ENCODE measurements at regions not wholly inside any gene's neighbourhood (a gene's known extent, or its start where the extent isn't known, plus 50 kb on each side); places are given as distances from the start of the nearest gene placed in this dataset.

DNA sequence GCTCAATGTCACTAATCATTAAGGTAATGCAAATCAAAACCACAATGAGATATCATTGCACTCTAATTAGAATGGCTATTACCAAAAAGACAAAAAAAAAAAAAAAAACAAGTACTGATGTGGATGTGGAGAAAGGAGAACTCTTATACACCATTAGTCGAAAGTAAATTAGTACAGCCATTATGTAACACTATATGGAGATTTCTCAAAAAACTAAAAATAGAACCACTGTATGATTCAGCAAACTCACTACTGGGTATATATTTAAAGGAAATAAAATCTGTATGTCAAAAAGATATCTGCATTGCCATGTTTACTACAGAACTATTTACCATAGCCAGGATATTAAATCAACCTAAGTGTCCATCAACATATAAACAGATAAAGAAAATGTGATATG is 265.4 kb upstream of the ARHGAP20 start:
- Mint-ChIP-seq H3K4me1 (no peaks in the 10 kb centered on the region), H3K4me3 (no peak overlapping the region), H3K27me3 (peaks cover 2 to 6% of the 10 kb centered on the region in 2 donors), H3K9me3 (peaks cover 0 to 12% (median 3%) of the 10 kb centered on the region in 8 donors), H3K27ac (no peak overlapping the region), H3K36me3 (no peaks in the 10 kb centered on the region)
- ChIA-PET CTCF (ENCODE audit: partially characterized antibody) (no interaction called here), POLR2A (ENCODE audit: partially characterized antibody) (no interaction called here)
- intact Hi-C loops (cut with micrococcal nuclease) = no loop called here
- H3K27ac ChIP-seq (ENCODE audit: low read depth, low read length) = no peak overlapping the region
- no peaks in the 10 kb centered on the region for H3K36me3 ChIP-seq (ENCODE audit: insufficient read depth, low read length)
- H3K9me3 ChIP-seq (ENCODE audit: control insufficient read depth in 1 of 2, low read length in 2 of 2) = no peaks in the 10 kb centered on the region
- no peaks in the 10 kb centered on the region for H3K4me1 ChIP-seq (ENCODE audit: insufficient read depth, low read length)
- H3K27me3 ChIP-seq (ENCODE audit: insufficient read depth, low read length) = no peaks in the 10 kb centered on the region
- DNase-seq = no peak
- no peak overlapping the region for H3K4me3 ChIP-seq (ENCODE audit: low read length in 2 of 2)

DNA sequence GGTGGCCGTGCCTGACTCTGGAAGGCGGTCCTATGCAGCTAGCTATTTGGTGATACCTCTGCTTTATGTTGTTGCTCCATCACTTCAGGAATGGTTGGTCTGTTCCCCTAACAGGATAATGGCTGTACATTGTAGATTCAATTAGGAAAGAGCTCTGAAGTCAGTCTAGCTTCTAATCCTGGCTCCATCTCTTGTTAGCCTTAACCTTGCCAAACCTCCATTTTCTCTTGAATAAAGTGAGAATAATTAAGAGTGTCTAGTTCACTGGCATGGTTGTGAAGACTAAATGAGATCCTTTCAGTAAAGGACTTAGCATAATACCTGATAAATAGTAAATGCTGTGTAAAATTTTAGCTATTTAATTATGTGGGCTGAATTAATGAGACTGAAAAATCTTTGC is 262.5 kb upstream of the ARHGAP20 start:
- Mint-ChIP-seq H3K4me1 (no peaks in the 10 kb centered on the region), H3K27me3 (peaks cover 4 to 7% of the 10 kb centered on the region in 2 donors), H3K27ac (no peak overlapping the region), H3K36me3 (no peaks in the 10 kb centered on the region), H3K9me3 (peaks cover 0 to 12% (median 3%) of the 10 kb centered on the region in 8 donors), H3K4me3 (no peak overlapping the region)
- ChIA-PET POLR2A (ENCODE audit: partially characterized antibody) (no interaction called here), CTCF (ENCODE audit: partially characterized antibody) (no interaction called here)
- no peak for DNase-seq
- intact Hi-C loops (cut with micrococcal nuclease) = no loop called here
- Histone ChIP-seq H3K27ac (ENCODE audit: low read depth, low read length) (no peak overlapping the region), H3K4me3 (ENCODE audit: low read length in 2 of 2) (no peak overlapping the region), H3K4me1 (ENCODE audit: insufficient read depth, low read length) (no peaks in the 10 kb centered on the region), H3K9me3 (ENCODE audit: control insufficient read depth in 1 of 2, low read length in 2 of 2) (no peaks in the 10 kb centered on the region), H3K27me3 (ENCODE audit: insufficient read depth, low read length) (no peaks in the 10 kb centered on the region), H3K36me3 (ENCODE audit: insufficient read depth, low read length) (no peaks in the 10 kb centered on the region)

- Histone ChIP-seq H3K27ac (ENCODE audit: low read depth, low read length) (no peak overlapping the region), H3K27me3 (ENCODE audit: insufficient read depth, low read length) (no peaks in the 10 kb centered on the region), H3K4me3 (ENCODE audit: low read length in 2 of 2) (no peak overlapping the region), H3K9me3 (ENCODE audit: control insufficient read depth in 1 of 2, low read length in 2 of 2) (no peaks in the 10 kb centered on the region), H3K36me3 (ENCODE audit: insufficient read depth, low read length) (no peaks in the 10 kb centered on the region), H3K4me1 (ENCODE audit: insufficient read depth, low read length) (no peaks in the 10 kb centered on the region)
- Mint-ChIP-seq H3K4me1 (no peaks in the 10 kb centered on the region), H3K4me3 (no peak overlapping the region), H3K27me3 (peaks cover 4 to 6% of the 10 kb centered on the region in 2 donors), H3K9me3 (peaks cover 0 to 2% (median 0%) of the 10 kb centered on the region in 8 donors), H3K27ac (no peak overlapping the region), H3K36me3 (no peaks in the 10 kb centered on the region)
- intact Hi-C loops (cut with micrococcal nuclease) = no loop called here
- POLR2A ChIA-PET (ENCODE audit: partially characterized antibody) = no interaction called here
- CTCF ChIA-PET (ENCODE audit: partially characterized antibody) = no interaction called here
- no peak for DNase-seq
Measured at GRCh38 chr11:110973401-110973980, 261.3 kb upstream of the ARHGAP20 start.

DNA sequence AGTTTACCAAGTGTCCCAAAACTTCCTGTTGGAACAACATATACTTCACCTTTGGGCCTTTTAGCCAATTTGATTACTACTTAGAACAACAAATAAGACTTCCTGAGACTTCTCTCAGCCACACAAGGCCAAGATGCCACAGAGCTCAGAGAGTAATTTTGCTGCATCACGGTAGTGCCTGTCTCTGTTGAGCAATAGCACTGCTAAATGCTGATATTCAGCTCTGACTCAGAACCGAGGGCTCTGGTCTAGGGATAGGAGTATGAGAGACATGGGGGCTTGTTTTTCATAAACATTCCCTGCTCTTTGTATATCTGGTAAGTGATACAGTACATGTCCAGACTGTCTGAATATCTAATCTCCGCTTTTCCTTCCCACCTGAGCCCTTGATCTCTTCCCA is 260.4 kb upstream of the ARHGAP20 start:
- Mint-ChIP-seq H3K4me1 (no peaks in the 10 kb centered on the region), H3K4me3 (no peak overlapping the region), H3K36me3 (no peaks in the 10 kb centered on the region), H3K27me3 (peaks cover 4 to 6% of the 10 kb centered on the region in 2 donors), H3K27ac (no peak overlapping the region), H3K9me3 (peaks cover 0 to 2% (median 0%) of the 10 kb centered on the region in 8 donors)
- no peak overlapping the region for H3K4me3 ChIP-seq (ENCODE audit: low read length in 2 of 2)
- ChIA-PET POLR2A (ENCODE audit: partially characterized antibody) (no interaction called here), CTCF (ENCODE audit: partially characterized antibody) (no interaction called here)
- H3K27ac ChIP-seq (ENCODE audit: low read depth, low read length) = no peak overlapping the region
- intact Hi-C loops (cut with micrococcal nuclease) = no loop called here
- H3K4me1 ChIP-seq (ENCODE audit: insufficient read depth, low read length) = no peaks in the 10 kb centered on the region
- no peaks in the 10 kb centered on the region for H3K9me3 ChIP-seq (ENCODE audit: control insufficient read depth in 1 of 2, low read length in 2 of 2)
- no peaks in the 10 kb centered on the region for H3K27me3 ChIP-seq (ENCODE audit: insufficient read depth, low read length)
- no peak for DNase-seq
- H3K36me3 ChIP-seq (ENCODE audit: insufficient read depth, low read length) = no peaks in the 10 kb centered on the region

- ChIA-PET CTCF (ENCODE audit: partially characterized antibody) (no interaction called here), POLR2A (ENCODE audit: partially characterized antibody) (no interaction called here)
- no peaks in the 10 kb centered on the region for H3K27me3 ChIP-seq (ENCODE audit: insufficient read depth, low read length)
- Mint-ChIP-seq H3K4me1 (no peaks in the 10 kb centered on the region), H3K9me3 (peaks cover 0 to 2% (median 0%) of the 10 kb centered on the region in 8 donors), H3K36me3 (no peaks in the 10 kb centered on the region), H3K27me3 (peaks cover 2 to 6% of the 10 kb centered on the region in 2 donors), H3K27ac (no peak overlapping the region), H3K4me3 (no peak overlapping the region)
- H3K27ac ChIP-seq (ENCODE audit: low read depth, low read length) = no peak overlapping the region
- H3K9me3 ChIP-seq (ENCODE audit: control insufficient read depth in 1 of 2, low read length in 2 of 2) = no peaks in the 10 kb centered on the region
- no peak for DNase-seq
- H3K36me3 ChIP-seq (ENCODE audit: insufficient read depth, low read length) = no peaks in the 10 kb centered on the region
- intact Hi-C loops (cut with micrococcal nuclease) = no loop called here
- H3K4me1 ChIP-seq (ENCODE audit: insufficient read depth, low read length) = no peaks in the 10 kb centered on the region
- no peak overlapping the region for H3K4me3 ChIP-seq (ENCODE audit: low read length in 2 of 2)
Measured at GRCh38 chr11:110972106-110972505, 259.9 kb upstream of the ARHGAP20 start.

GRCh38 chr11:110971140-110971539 is 258.9 kb upstream of the ARHGAP20 start:
- H3K36me3 Mint-ChIP-seq = no peaks in the 10 kb centered on the region
- no peaks in the 10 kb centered on the region for H3K9me3 ChIP-seq (ENCODE audit: control insufficient read depth in 1 of 2, low read length in 2 of 2)
- ChIA-PET POLR2A (ENCODE audit: partially characterized antibody) (no interaction called here), CTCF (ENCODE audit: partially characterized antibody) (no interaction called here)
- no peaks in the 10 kb centered on the region for H3K4me1 ChIP-seq (ENCODE audit: insufficient read depth, low read length)
- H3K4me1 Mint-ChIP-seq = no peaks in the 10 kb centered on the region
- intact Hi-C loops (cut with micrococcal nuclease) = no loop called here
- no peaks in the 10 kb centered on the region for H3K36me3 ChIP-seq (ENCODE audit: insufficient read depth, low read length)
- H3K27ac Mint-ChIP-seq = no peak overlapping the region
- H3K4me3 ChIP-seq (ENCODE audit: low read length in 2 of 2) = no peak overlapping the region
- no peak overlapping the region for H3K4me3 Mint-ChIP-seq
- H3K9me3 Mint-ChIP-seq = peaks cover 0 to 4% (median 0%) of the 10 kb centered on the region in 8 donors
- H3K27me3 Mint-ChIP-seq = peaks cover 3 to 7% of the 10 kb centered on the region in 2 donors
- no peak overlapping the region for H3K27ac ChIP-seq (ENCODE audit: low read depth, low read length)
- no peaks in the 10 kb centered on the region for H3K27me3 ChIP-seq (ENCODE audit: insufficient read depth, low read length)
- no peak for DNase-seq

DNA sequence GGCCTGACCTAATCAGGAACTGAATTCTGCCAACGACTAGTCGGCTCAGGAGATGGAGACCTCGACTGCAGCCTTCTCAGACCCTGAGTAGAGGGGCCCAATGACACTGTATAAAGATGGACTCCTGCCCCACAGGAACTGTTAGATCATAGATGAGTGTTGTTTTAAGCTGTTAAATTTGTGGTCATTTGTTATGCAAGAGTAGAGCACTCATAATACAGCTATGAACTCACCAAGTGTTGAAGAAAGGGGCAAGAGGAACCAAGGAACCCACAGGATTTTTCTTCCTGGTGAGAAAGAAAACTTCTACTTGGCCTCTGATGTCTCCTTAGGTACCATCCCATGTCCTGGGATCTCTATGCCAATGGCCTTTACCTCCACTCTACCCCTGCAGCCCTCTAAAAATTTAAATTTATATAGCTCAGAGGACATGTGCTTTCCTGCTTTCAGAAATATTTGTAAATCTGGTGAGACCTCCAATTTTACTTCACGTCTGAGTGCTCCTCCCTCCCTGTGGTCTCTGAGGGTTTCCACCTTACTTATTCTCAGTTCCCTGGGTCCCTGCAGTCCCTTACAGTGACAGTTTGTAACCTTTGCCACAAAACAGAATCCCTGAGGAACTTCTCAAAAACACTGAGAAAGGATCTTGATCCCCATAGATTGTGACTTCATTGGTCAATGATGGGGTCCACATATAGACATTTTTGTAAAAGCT is 256.3 kb upstream of the ARHGAP20 start:
- ChIA-PET POLR2A (ENCODE audit: partially characterized antibody) (no interaction called here), CTCF (ENCODE audit: partially characterized antibody) (no interaction called here)
- H3K4me1 Mint-ChIP-seq = no peaks in the 10 kb centered on the region

More for the DNA sequence above, 256.3 kb upstream of the ARHGAP20 start:
- Histone ChIP-seq H3K4me1 (ENCODE audit: insufficient read depth, low read length) (no peaks in the 10 kb centered on the region), H3K27me3 (ENCODE audit: insufficient read depth, low read length) (no peaks in the 10 kb centered on the region), H3K27ac (ENCODE audit: low read depth, low read length) (no peak overlapping the region), H3K36me3 (ENCODE audit: insufficient read depth, low read length) (no peaks in the 10 kb centered on the region), H3K9me3 (ENCODE audit: control insufficient read depth in 1 of 2, low read length in 2 of 2) (no peaks in the 10 kb centered on the region), H3K4me3 (ENCODE audit: low read length in 2 of 2) (no peak overlapping the region)
- no peak overlapping the region for H3K27ac Mint-ChIP-seq
- no peak for DNase-seq
- intact Hi-C loops (cut with micrococcal nuclease) = no loop called here
- no peak overlapping the region for H3K4me3 Mint-ChIP-seq
- peaks cover 3% of the 10 kb centered on the region in 2 donors for H3K27me3 Mint-ChIP-seq
- no peaks in the 10 kb centered on the region for H3K36me3 Mint-ChIP-seq
- H3K9me3 Mint-ChIP-seq = peaks cover 0 to 2% (median 0%) of the 10 kb centered on the region in 8 donors

Data from CD4-positive, alpha-beta memory T cell (primary cell).